Pancreas (tissue), 10 donors: ENCODE measurements at regions not wholly inside any gene's neighbourhood (a gene's known extent, or its start where the extent isn't known, plus 50 kb on each side); places are given as distances from the start of the nearest gene placed in this dataset.

ENCODE experiments used
- ATAC-seq, 4 donors: fragments of 200-7000 bp; cut with Tn5 transposase; one replicate each; pipeline versions ENCODE4 v1.8.0 to v1.9.1; 2020; ENCODE audit warnings: mild to moderate bottlenecking in 4 of 4, moderate library complexity in 4 of 4
- DNase-seq, 6 donors: peaks; one replicate each; pipeline ENCODE4 v3.0.0-alpha.2; 2020
- FAIRE-seq: peaks from 2 replicates; lab custom pipeline; 2012; peaks lifted over from hg19 to GRCh38; lab: Jason Lieb, UNC
- H3K27ac ChIP-seq, 4 donors: fragments of 200-600 bp; sonication (generic); 1 replicate in 3 of 4; 2 replicates in 1 of 4; pipeline versions ENCODE4 v1.5.0 to v1.8.0; 2020
- H3K27me3 ChIP-seq, 4 donors: fragments of 200-600 bp; one replicate each; pipeline ENCODE4 v1.8.0; 2021
- H3K36me3 ChIP-seq, 3 donors: fragments of 200-600 bp; sonication (generic) in 1 of 3; one replicate each; pipeline versions ENCODE4 v1.5.0 to v1.8.0; 2020 to 2021
- H3K4me1 ChIP-seq, 3 donors: fragments of 200-600 bp; one replicate each; pipeline ENCODE4 v1.8.0; 2021
- H3K4me3 ChIP-seq, 4 donors: fragments of 200-600 bp; sonication (generic) in 2 of 4; one replicate each; pipeline versions ENCODE4 v1.5.0 to v1.8.0; 2020 to 2021
- H3K9me3 ChIP-seq, 4 donors: fragments of 200-600 bp; one replicate each; pipeline ENCODE4 v1.8.0; 2021
- WGBS, 2 donors: extraction: QIAGEN DNeasy Blood & Tissue Kit; methylation state at CpG; one replicate each; pipeline ENCODE4 v1.1.7; 2013; 5-methylcytosine and 5-hydroxymethylcytosine counted together
- intact Hi-C, 3 donors: fragments of 100-400 bp; cut with DNase I; formaldehyde crosslinking; loops; one replicate each; pipeline versions ENCODE4 v1.11.1 to v1.14.2; 2022
- TF ChIP-seq, protein P1 (sequence below), 4 donors: fragments of 200-600 bp; sonication (generic) in 3 of 4; IDR thresholded peaks; one replicate each; pipeline versions ENCODE4 v1.5.0 to v1.8.0; 2021; ENCODE audit warnings: antibody characterized with exemption in 4 of 4
- donor health status: healthy with polysubstance abuse.
- donor health status: DM: no; HTN: no; CAD: no; lungs with moderate emphysema.
- donor health status: DM: no; HTN: no; CAD: no.
- donor health status: control.
- donor health status: control.
- donor health status: Bipolar disorder and iron deficiency.
- donor health status: DM: yes; HTN: yes; CAD: no.
- donor health status: DM: no; HTN: no; CAD: no.
- donor health status: DM: no; HTN: no; CAD: no.
- donor health status: DM: yes; HTN: yes; CAD: no.

DNA sequence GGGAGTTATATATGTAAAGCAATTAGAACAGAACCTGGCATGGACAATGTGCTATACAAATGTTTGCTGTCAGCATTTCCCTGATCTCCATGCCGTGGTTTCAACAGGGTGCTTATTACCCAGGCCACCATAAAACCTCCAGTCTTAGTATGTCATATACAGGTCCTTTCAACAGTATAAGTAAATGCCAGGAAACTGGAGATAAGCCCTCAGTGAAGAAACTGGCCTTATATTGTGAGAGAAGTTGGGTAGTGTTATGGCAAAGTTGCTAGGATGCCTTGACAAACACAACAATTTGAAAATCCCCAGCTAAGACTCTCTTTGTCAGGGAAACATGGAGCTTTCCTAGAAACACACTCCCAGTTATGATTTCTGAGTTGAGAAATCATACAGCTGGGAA is 850.2 kb upstream of the ADAMTS5 start:
- no peaks in the 10 kb centered on the region for H3K4me1 ChIP-seq
- peak in 1 of 4 donors; percentile 12 for ATAC-seq
- no peaks in the 10 kb centered on the region for H3K27me3 ChIP-seq
- no peak for DNase-seq
- no peak overlapping the region for H3K27ac ChIP-seq
- intact Hi-C loops = no loop called here
- no peaks in the 10 kb centered on the region for H3K9me3 ChIP-seq
- no peaks in the 10 kb centered on the region for H3K36me3 ChIP-seq
- FAIRE-seq = no peak
- TF ChIP-seq, protein P1, sequence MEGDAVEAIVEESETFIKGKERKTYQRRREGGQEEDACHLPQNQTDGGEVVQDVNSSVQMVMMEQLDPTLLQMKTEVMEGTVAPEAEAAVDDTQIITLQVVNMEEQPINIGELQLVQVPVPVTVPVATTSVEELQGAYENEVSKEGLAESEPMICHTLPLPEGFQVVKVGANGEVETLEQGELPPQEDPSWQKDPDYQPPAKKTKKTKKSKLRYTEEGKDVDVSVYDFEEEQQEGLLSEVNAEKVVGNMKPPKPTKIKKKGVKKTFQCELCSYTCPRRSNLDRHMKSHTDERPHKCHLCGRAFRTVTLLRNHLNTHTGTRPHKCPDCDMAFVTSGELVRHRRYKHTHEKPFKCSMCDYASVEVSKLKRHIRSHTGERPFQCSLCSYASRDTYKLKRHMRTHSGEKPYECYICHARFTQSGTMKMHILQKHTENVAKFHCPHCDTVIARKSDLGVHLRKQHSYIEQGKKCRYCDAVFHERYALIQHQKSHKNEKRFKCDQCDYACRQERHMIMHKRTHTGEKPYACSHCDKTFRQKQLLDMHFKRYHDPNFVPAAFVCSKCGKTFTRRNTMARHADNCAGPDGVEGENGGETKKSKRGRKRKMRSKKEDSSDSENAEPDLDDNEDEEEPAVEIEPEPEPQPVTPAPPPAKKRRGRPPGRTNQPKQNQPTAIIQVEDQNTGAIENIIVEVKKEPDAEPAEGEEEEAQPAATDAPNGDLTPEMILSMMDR (IDR thresholded peaks at IDR 0.05) = no peak
- H3K4me3 ChIP-seq = no peak overlapping the region
- WGBS, 2 donors = 62 to 63% methylated on average over 1 of the region's 1 CpG

DNA sequence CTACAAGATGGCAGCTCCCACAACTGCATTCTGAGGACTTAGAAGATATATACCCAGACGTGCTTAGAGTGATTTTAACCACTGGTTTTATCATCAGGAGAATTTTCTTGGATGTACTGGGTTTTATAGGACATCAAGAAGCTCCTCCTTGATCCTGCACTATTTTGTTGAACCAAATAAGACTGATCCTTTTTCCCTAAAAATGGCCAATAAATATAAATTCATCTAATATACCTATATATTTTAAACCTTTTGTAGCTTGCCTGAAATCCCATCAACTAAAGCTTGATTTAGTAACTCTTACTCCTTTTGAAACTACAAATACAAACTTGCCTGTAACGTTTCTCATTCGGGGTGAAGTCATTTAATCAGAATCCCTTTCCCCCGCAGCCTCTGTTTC is 849.4 kb upstream of the ADAMTS5 start:
- WGBS, 2 donors = 67 to 80% methylated on average over 4 of the region's 4 CpGs
- ATAC-seq (no peak), DNase-seq (no peak), FAIRE-seq (no peak)
- TF ChIP-seq, protein P1 (IDR thresholded peaks at IDR 0.05) = no peak
- H3K4me3 ChIP-seq = no peak overlapping the region
- H3K4me1 ChIP-seq = no peaks in the 10 kb centered on the region
- intact Hi-C loops = no loop called here
- no peaks in the 10 kb centered on the region for H3K36me3 ChIP-seq
- H3K27ac ChIP-seq = no peak overlapping the region
- no peaks in the 10 kb centered on the region for H3K27me3 ChIP-seq
- no peaks in the 10 kb centered on the region for H3K9me3 ChIP-seq

DNA sequence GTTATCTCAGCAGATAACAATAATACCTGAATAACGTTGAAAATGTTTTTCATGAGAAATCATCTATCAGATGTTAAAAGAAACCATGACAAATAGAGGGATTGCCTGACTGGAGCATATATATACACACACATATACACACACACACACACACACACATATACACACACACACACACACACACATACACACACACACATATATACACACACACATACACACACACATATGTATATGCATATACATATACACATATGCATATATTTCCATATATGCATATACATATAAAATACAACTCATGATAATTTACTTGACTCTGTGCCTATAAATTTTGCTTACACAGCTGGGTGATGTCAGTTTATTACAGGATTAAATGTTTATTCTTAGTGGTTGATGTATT is 847.3 kb upstream of the ADAMTS5 start:
- no peak for DNase-seq
- Histone ChIP-seq H3K4me1 (no peaks in the 10 kb centered on the region), H3K9me3 (no peaks in the 10 kb centered on the region), H3K27ac (no peak overlapping the region), H3K27me3 (no peaks in the 10 kb centered on the region), H3K36me3 (no peaks in the 10 kb centered on the region), H3K4me3 (no peak overlapping the region)
- intact Hi-C loops = no loop called here
- TF ChIP-seq, protein P1 (IDR thresholded peaks at IDR 0.05) = no peak
- no peak for FAIRE-seq
- 15 to 24% methylated on average over 1 of the region's 1 CpG for WGBS, 2 donors
- ATAC-seq = no peak

DNA sequence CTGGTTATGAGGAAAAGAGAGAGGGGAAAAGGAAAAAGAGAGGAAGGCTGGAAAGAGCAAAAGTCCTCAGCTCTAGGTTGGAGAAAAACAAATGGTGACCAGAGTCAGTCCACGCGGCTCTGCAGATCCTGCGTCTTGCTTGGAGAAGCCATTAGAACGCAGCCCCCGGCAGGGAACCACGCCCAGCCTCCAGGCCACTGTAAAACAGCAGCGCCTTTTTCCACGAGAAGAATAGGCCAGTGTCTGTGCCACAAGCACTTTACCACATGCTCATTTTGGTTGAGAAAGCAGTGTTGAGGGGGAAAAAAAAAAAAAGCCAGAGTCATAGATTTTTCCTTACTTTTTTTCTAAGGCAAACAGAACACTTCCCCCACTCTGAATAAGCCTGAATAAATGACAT is 846.9 kb upstream of the ADAMTS5 start:
- Histone ChIP-seq H3K9me3 (no peaks in the 10 kb centered on the region), H3K36me3 (no peaks in the 10 kb centered on the region), H3K27me3 (no peaks in the 10 kb centered on the region), H3K4me1 (no peaks in the 10 kb centered on the region), H3K4me3 (no peak overlapping the region), H3K27ac (no peak overlapping the region)
- no peak for ATAC-seq
- WGBS, 2 donors = 75 to 82% methylated on average over 8 of the region's 8 CpGs
- TF ChIP-seq, protein P1 (IDR thresholded peaks at IDR 0.05) = no peak
- intact Hi-C loops = no loop called here
- DNase-seq = no peak
- no peak for FAIRE-seq

DNA sequence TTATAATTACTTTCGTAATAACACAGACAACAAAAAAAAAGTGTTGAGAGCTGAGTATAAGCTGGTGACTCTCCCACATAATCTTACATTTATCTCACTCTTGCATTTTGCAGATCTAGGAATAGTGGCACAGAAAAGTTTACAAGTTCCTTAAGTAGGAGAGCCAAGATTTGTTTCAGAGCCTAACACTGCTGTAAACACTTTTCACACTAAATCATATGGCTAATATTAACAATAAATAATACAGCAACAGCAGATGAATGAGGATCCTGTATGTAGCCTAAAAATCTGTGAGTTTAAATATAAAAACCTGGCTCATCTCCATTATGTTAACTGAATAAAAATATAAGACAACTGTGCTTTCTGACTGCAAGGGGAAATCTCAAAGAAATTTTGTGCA is 846.5 kb upstream of the ADAMTS5 start:
- Histone ChIP-seq H3K27me3 (no peaks in the 10 kb centered on the region), H3K27ac (no peak overlapping the region), H3K36me3 (no peaks in the 10 kb centered on the region), H3K4me1 (no peaks in the 10 kb centered on the region), H3K4me3 (no peak overlapping the region), H3K9me3 (no peaks in the 10 kb centered on the region)
- WGBS, 2 donors = 74 to 89% methylated on average over 1 of the region's 1 CpG
- no peak for FAIRE-seq
- TF ChIP-seq, protein P1 (IDR thresholded peaks at IDR 0.05) = no peak
- ATAC-seq = no peak
- DNase-seq = no peak
- intact Hi-C loops = no loop called here
